RPMI8226 (cell line): ENCODE measurements at regions not wholly inside any gene's neighbourhood (a gene's known extent, or its start where the extent isn't known, plus 50 kb on each side); places are given as distances from the start of the nearest gene placed in this dataset.
A peak's percentile ranks its signal among the peaks of the same experiment; 100 is the strongest.
"Not testable (repeated sequence)": the region's sequence is repeated elsewhere in the genome, so short reads cannot be mapped to it uniquely, and the experiment has no call there.

ENCODE experiments used
- DNase-seq: peaks from one replicate; pipeline ENCODE4 v3.0.0-alpha.2; 2015

DNA sequence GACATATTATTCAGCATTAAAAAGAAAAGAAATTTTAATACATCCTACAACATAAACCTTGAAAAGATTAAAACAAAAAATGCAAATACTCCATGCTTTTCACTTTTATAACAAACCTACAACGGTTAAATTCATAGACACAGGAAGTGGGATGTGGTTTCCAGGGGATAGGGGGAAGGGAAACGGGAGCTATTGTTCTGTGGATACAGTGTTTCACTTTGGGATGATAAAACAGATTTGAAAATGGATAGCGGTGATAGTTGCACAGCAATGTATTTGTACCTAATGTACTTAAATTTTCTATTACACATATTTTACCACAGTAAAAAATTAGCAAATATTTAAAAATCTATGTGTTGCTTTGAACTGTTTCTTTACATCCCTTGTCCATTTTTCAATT, 368.0 kb downstream of the CDY2B start:
- DNase-seq: not testable (repeated sequence)

DNA sequence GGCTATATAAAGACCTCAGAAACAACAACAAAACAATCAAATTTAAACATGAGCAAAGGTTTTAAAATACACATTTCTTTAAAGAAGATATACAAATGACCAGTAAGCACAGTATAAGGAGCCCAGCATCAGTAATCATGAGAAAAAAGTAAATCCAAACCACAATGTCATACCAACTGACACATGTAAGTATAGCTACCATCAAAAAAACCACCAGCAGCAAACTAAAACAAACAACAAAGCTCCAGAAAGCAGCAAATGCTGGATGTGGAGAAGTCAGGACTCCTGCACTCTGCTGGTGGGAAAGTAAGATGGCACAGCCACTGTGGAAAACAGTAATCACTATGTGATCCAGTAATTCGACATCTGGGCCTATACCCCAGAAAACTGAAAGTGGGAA, 368.5 kb downstream of the CDY2B start:
- not testable (repeated sequence) for DNase-seq

DNA sequence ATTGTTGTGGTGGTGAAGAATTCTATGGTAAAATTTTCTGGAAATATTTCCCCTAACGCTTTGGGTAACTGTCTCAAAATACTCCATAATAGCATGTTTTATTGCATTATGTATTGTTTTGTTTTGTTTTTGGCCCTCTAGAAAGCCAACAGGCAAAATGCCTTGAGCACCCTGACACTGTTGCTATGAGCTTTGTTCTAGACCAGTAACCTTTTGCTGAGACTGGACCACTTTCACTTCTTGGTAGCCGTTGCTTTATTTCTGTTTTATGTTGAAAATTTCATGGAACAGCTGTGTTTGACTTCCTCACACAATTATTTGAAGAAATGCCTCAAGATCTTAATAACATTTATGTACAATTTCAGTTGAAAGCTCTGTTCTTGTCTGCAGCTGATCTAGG, 374.2 kb downstream of the CDY2B start:
- DNase-seq: not testable (repeated sequence)

DNA sequence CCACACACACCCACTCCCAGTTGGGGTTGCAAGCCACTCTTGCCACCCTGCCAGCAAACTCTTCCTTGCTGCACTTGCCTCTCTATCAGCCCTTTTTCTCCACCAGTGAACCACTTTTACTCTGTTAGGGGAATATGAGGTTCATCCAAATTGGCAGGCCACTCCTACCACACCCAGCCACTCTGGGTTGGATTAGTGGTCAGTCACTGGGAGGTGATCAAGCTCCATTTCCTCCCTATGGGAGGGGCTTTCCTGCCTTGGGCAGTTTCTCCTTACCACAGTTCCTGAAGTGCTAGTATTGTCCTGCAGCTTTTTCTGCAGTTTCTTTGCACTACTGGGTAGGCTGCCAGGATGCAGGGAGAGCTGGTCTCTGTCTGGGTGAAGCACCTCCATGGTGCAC, 395.3 kb downstream of the CDY2B start:
- DNase-seq: not testable (repeated sequence)

DNA sequence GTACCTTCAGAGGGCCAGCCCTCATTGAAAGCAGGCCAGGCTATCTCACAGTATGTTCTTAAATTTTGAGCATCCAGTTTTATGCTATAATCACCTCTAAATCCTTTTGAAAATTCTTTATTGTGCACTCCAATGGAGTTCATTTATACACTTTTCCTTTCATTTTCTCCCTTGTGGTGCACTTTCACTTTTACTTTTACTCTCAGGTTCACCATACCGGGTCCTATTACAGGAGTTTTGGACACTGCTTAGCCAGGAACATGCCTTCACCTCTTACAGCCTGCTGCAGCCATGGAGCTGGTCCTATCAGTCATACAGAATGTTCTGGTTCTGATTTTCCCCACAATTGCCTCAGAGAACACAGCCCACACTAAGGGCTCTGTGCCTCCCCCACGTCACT, 395.9 kb downstream of the CDY2B start:
- DNase-seq: not testable (repeated sequence)

DNA sequence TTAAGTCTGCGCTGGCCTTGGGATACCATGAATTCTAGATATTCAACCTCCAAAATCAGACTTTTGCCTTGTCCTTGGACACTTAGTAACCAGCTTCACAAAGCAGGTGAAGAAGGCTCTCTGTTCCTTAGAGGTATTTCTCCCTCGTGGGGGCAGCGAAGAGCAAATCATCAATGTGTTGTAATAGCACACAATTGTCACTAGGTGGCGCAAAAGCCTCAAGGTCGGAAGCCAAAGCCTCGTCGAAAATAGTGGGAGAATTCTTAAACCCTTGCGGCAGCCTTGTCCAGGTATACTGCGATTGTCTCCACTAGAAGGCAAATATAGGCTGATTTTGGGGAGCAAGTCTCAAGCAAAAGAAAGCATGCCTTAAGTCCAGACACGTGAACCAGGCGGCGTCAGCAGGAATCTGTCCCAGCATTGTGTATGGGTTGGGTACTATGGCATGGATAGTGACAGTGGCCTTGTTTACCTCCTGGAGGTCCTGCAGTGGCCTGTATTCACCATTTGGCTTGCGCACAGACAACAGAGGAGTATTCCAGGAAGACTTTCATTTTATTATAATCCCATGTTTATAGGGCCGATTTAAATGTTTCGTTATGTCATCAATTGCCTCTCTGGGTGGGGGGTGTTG, 398.5 kb downstream of the CDY2B start:
- DNase-seq: not testable (repeated sequence)

DNA sequence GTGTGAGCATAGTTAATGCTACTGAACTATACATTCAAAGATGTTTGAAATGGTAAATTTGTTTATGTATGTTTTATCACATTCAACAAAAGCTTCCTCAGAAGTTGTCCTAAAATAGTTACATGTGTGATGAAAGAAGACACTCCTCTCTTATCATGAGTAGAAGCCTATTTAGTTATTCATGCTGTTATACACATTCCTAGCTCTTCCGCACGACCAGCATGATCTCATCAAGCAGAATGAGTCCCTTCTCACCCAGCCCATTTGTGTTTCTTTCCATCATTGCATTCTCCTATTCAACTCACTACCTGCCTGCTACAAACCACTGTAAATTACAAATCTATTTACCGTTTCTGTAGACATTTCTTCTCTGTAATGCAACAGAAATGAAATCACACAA, 408.0 kb downstream of the CDY2B start:
- not testable (repeated sequence) for DNase-seq

DNA sequence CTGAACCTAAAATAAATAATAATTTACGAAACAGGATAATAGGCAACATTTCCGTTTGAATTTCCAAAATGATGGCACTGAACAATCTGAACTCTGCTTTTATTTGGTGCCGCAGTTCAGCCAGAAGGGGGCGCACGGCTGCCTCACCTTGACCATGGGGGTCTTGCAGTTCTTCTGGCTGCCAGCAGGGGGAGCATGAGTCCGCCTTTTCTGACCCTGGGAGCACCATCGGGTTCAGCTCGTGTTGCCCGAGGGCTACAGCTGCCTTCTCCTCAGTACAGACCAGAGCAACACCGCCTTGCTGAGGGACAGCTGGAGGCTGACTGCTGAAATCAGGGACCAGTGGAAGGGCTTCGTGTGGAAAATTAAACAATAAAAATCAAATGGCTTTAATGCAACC, 420.3 kb downstream of the CDY2B start:
- DNase-seq: not testable (repeated sequence)

DNA sequence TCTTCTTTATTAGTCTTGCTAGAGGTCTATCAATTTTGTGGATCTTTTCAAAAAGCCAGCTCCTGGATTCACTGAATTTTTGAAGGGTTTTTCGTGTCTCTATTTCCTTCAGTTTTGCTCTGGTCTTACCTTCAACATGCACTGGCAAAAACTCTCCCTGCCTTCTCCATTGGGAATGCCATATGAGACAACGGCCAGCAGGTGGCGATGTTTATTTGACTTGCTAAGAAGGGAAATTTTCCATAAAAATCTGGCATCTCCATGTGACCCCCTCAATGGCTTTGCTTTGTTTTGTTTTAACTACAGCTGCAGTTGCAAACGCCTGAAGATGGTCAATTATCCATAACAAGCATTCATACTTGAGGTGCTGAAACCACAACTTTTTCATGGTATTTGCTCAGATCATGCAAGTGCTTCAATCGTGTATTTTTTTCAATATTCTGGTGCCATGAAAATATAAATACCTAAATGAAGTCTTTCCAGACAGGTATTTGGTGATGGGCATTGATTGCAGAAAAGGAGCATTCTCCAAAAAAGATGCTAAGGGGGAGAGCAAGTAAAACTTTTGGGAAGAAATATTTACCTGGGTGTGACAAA, 449.4 kb downstream of the CDY2B start:
- peak; percentile 2 for DNase-seq

DNA sequence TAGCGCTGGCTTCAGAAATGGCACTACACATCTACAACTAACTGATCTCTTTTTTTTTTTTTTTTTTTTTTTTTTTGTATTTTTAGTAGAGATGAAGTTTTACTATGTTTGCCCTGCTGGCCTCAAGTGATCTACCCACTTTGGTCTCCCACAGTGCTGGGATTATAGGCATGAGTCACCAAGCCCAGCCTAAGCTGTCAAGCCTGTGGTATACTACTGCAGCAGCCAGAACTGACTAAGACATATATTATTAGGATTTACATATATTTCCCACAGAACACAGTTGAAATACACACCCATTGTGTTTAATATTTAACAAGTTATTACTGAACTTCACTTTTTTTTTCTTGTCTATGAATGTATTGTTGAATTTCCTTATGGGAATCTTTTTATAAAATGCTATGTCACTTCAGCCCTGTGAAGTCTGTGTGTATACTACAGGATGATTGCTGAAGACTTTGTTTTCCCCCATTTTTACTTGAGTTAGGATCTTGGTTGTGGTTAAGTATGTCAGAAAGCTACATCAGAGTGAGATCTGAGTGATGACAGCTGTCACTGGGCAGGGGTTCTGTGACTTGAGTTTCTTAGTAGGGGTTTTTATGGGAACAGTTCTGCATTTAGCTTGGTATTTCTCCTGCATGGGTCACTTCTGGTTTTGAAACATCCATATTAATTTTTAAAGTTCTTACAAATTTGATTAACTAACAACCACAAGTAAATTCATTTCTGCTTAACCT, 481.5 kb downstream of the CDY2B start:
- DNase-seq: peak; percentile 3

DNA sequence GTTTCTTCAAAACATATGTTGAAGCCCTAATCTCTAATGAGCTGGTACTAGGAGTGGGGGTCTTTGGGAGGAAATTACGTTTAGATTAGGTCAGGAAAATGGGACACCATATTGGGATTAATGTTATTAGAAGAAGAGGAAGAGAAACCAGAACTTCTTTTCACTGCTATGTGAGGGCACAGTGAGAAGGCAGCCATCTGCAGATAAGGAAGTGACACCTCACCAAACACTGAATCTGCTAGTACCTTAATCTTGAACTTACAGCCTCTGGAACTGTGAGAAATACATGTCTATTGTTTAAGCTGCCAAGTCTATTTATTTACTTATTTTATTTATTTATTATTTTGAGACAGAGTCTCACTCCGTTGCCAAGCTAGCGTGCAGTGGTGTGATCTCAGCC, 482.4 kb downstream of the CDY2B start:
- no peak for DNase-seq

DNA sequence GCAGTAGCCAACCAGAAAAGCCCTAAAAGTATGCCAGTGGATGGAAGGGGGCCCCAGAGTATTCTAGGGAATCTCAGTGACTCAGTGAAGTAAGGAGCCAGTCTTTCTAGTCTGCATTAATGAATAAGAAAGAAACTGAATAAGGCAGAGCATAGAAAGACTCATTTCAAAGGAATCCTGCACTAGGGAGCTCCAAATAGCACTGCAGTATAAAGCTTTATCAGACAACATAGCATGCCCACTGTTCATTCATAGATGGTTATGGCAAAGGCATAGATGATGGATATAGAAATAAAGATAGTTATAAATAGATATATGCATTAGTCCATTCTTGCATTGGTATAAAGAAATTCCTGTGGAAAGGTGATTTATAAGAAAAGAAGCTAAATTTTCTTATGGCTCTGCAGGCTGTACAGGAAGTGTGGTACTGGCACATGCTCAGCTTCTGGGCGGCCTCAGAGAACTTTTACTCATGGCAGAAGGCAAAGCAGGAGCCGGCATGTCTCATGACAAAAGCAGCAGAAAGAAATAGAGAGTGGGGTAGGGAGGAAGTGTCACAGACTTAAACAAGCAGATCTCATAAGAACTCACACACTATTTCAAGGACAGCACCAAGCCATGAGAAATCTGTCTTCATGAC, 498.5 kb downstream of the CDY2B start:
- no peak for DNase-seq

DNA sequence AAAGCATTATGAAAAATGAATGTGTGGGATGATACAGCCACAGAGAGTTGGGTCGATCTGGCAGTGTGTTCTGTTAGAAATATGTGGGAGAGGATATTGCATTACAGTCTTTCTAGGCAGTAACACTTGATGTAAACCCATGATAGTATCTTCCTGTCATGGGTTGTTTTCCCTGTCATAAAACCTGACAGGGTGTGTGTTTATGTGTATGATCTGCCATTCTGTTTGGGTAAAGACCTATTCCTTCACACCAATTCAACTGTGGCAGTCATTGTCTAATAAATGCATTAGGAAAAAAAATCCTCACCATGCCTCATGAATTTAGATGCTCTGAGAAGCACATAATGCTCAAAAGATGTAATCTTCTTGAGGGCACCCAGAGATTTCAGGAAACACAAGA, 501.7 kb downstream of the CDY2B start:
- DNase-seq: no peak

DNA sequence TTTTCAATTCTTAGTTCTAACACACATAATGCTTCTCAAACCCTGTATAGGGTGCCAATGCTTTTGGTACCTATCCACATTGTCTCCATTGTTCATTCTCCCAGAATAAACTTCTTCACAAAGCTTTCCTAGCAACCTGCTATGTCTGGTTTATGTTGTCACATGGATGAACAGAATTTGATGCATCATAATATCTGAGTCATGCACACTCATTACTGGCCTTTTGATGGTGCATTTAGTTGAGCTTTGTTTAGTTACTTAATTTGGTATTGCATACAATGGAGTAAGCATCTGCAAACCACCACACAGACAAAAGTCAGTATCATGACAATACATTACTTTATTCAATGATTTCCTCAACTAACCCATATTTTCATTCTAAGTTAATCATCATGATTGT, 511.6 kb downstream of the CDY2B start:
- no peak for DNase-seq

DNA sequence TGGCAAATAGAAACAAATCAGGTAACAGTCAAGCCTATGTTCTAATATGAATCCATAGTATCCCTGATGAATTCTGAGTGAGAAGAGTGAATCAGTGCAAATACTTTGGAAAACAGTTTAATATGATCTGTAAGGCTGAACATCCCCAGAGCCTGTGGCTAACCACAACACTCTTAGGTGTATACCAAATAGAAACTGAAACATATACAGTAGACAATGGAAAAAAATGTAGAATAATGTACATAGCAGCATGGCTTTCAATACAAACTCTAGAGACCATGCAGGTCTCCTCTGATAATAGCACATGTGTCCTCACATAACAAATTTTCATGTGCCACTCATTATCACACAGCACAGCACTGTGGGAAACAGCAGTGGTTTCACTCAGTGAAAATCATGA, 513.6 kb downstream of the CDY2B start:
- DNase-seq: no peak

DNA sequence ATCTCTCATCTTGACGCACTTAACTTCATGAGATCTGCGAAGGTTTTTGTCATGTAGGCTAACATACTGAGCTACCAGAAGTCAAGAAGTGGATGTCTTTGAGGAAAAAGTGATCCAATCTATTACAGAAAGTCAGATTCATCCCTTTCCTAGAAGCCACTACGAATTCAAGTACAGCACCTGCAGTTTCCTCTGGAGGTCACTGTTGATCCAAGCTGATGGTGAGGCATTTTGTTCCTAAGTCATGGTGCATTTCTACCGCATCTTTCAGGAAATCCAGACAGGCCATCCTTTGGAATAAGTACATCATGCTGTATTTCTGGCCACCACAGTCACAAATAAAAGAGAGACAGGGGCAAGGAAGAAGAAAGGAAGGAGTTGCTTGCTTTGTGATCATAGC, 541.0 kb downstream of the CDY2B start:
- DNase-seq: no peak

DNA sequence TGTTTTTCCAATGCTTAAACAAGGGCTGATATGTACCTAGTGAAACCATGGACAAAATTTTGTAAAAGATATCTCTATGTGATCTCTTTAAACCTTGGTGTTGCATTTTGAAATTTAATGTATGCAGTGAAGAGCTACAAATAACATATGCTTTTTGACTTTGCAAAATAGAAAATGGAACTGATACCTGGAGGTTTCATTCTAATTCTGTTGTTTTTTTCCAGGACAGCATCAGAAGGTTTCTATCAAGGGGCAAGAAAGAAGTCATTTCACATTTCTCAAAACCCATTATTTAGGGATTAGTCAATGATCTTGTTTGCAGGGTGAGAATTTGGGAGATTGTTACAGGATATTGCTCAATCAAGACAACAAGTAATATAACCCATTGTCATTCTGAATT, 549.3 kb downstream of the CDY2B start:
- no peak for DNase-seq

DNA sequence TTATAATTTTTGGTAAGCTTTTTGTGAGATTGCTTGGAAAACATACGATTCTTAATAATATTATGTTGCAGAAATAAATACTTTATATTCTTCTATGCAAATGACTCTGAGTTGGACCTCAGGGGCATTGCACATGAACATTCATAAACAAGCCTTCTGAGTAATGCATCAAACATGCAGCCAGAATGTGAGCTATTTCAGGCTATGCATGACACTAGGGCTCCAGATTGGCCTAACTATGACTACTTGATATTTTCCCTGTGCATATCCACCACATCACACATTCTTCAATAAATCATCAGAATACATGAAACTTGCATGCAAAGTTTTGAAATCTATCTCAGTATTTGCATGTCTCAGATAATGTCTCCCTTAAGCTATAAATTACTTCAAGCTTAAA, 560.1 kb downstream of the CDY2B start:
- DNase-seq: no peak

DNA sequence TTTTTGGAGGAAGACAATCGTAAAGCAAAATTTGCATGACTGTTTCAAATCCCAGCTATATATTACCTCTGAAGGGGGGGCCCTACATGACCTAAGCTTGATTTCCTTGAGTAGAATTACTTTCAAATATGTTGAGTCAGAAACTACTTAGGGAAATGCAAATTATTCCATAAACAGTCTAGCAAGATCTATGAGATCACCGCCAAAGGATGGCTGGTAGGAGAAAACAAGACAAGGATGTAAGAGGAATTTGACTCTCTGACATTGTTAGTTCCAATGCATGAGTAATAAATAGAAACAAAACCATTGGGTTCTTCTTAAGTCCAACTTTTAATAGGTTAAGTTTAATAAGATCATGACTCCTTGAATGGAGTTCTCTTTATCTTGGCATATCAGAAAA, 561.4 kb downstream of the CDY2B start:
- no peak for DNase-seq

DNA sequence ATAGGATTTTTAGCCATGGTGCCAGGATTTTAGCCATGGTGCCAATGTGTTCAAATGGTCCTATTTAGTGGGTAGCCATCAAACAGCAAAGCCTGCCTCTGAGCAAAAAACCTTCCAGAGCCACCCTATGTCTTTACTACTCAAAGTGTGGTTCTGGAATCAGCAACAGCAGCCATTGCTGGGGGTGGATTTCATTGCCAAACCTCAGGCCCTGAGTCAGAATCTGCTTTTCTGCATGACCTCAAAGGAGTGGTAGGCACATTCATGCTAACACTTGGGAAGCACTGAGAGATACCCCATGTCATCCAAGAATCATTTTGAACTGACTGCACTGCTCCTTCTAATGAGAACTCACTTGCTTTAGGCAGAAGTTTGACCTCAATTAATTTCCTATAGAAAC, 603.0 kb downstream of the CDY2B start:
- DNase-seq: no peak

DNA sequence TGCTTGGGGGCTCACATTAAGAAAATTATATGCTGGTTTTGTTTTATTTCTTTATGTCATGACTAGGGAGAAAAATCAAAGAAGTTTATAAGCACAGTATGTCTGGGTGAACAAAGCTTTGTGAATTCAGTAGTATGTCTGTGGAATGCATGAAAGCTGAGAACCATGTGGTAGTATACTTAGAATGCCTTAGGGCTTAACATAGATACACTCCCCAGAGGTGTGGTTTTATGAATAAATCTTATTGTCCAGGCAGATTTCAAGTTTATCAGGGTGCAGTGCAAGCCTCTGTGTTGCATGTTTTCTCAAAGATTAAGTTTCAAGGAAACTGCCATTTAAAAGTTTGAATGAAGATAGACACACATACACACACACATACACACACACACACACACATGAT, 620.5 kb downstream of the CDY2B start:
- no peak for DNase-seq

DNA sequence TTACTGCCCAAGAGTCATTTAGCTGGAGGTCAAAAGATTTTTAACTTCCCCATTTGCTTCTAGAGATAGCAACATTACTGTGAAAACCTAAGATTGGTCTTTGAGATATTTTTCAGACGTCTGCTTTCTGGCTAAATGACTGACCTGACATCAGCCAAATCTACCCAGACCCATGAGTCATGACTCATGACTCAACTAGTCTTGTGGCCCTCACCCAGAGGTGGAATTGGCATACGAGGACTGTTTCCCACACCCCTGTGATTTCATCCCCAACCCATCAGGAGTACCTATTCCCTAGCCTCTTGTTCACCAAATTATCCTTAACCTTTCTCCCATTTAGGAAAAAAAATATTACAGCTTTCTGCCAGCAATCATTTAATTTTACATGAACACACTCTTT, 641.6 kb downstream of the CDY2B start:
- DNase-seq: no peak

DNA sequence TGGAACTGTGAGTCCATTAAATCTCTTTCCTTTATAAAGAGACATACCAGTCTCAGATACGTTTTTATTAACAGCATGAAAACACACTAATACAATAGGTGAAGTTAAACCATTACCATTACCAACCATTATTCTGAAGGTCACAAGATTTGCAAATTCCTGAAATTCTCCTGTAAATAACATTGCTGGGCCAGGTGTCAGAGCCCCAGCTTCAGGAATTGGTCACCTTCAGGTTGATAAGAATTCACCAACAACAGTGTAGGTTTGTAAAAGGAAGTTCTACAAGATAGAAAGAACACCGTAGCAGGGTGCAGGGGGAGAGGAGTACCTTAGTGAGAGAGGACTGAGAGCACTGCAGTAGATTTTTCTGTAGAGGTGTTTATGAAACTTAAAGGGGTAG, 644.3 kb downstream of the CDY2B start:
- DNase-seq: no peak
